ENCODE measurements at regions not wholly inside any gene's neighbourhood (a gene's known extent, or its start where the extent isn't known, plus 50 kb on each side); places are given as distances from the start of the nearest gene placed in this dataset.
A peak's percentile ranks its signal among the peaks of the same experiment; 100 is the strongest.

- TF ChIP-seq CTCF (IDR thresholded peaks at IDR 0.05; ENCODE audit: insufficient read depth in 1 of 2, low read depth in 1 of 2, low read length in 1 of 2, severe bottlenecking in 1 of 2, unreplicated experiment in 1 of 2), result no peak
- intact Hi-C loops (cut with micrococcal nuclease; ENCODE audit: unreplicated experiment), result loop anchor here (2.0 kb wide), 2 partner anchors 22 to 144 kb away; partner anchors contain the start of gene TBL1X
- H3K27me3 ChIP-seq (replicated peaks; ENCODE audit: control insufficient read depth, insufficient read depth, low read length), result no peaks in the 10 kb centered on the region
- Mint-ChIP-seq H3K27me3 (ENCODE audit: insufficient read depth, unreplicated experiment) (no peaks in the 10 kb centered on the region), H3K9me3 (ENCODE audit: unreplicated experiment) (no peaks in the 10 kb centered on the region), H3K4me1 (ENCODE audit: low read depth, unreplicated experiment) (peaks cover 6% of the 10 kb centered on the region), H3K27ac (ENCODE audit: unreplicated experiment) (no peak overlapping the region), H3K4me3 (ENCODE audit: unreplicated experiment) (no peak overlapping the region), H3K36me3 (ENCODE audit: insufficient read depth, unreplicated experiment) (no peaks in the 10 kb centered on the region)
- ChIA-PET CTCF (no interaction called here), POLR2A (no interaction called here)
- peak; percentile 40 to 55 for DNase-seq
- H3K36me3 ChIP-seq (ENCODE audit: control insufficient read depth, insufficient read depth, low read length), result no peaks in the 10 kb centered on the region
- H3K9me3 ChIP-seq, result no peaks in the 10 kb centered on the region
- H3K4me1 ChIP-seq, result peaks cover 4% of the 10 kb centered on the region; the same call in 1 of the 2 replicates
- H3K4me3 ChIP-seq (ENCODE audit: low read depth, low read length), result no peak overlapping the region
- no TSS peak for BruUV-seq (replicated peaks)
These were observed 143.9 kb upstream of the TBL1X start for GRCh38 chrX:9320940-9321339.

GRCh38 chrX:9324676-9325075, 140.2 kb upstream of the TBL1X start:
- no TSS peak for BruUV-seq (replicated peaks)
- Mint-ChIP-seq H3K4me1 (ENCODE audit: low read depth, unreplicated experiment) (peaks cover 6% of the 10 kb centered on the region), H3K36me3 (ENCODE audit: insufficient read depth, unreplicated experiment) (no peaks in the 10 kb centered on the region), H3K27me3 (ENCODE audit: insufficient read depth, unreplicated experiment) (no peaks in the 10 kb centered on the region), H3K27ac (ENCODE audit: unreplicated experiment) (no peak overlapping the region), H3K4me3 (ENCODE audit: unreplicated experiment) (no peak overlapping the region), H3K9me3 (ENCODE audit: unreplicated experiment) (no peaks in the 10 kb centered on the region)
- peaks cover 4% of the 10 kb centered on the region; the same call in 1 of the 2 replicates for H3K4me1 ChIP-seq
- no peaks in the 10 kb centered on the region for H3K27me3 ChIP-seq (replicated peaks; ENCODE audit: control insufficient read depth, insufficient read depth, low read length)
- ChIA-PET POLR2A (no interaction called here), CTCF (no interaction called here)
- no peaks in the 10 kb centered on the region for H3K9me3 ChIP-seq
- peak in 1 of 2 experiments; percentile 29 for DNase-seq
- no peak for TF ChIP-seq CTCF (IDR thresholded peaks at IDR 0.05; ENCODE audit: insufficient read depth in 1 of 2, low read depth in 1 of 2, low read length in 1 of 2, severe bottlenecking in 1 of 2, unreplicated experiment in 1 of 2)
- H3K4me3 ChIP-seq (ENCODE audit: low read depth, low read length), result no peak overlapping the region
- no peaks in the 10 kb centered on the region for H3K36me3 ChIP-seq (ENCODE audit: control insufficient read depth, insufficient read depth, low read length)
- intact Hi-C loops (cut with micrococcal nuclease; ENCODE audit: unreplicated experiment), result no loop called here

- Histone ChIP-seq H3K9me3 (no peaks in the 10 kb centered on the region), H3K27me3 (replicated peaks; ENCODE audit: control insufficient read depth, insufficient read depth, low read length) (no peaks in the 10 kb centered on the region), H3K36me3 (ENCODE audit: control insufficient read depth, insufficient read depth, low read length) (no peaks in the 10 kb centered on the region), H3K4me1 (no peaks in the 10 kb centered on the region), H3K4me3 (ENCODE audit: low read depth, low read length) (no peak overlapping the region)
- no peaks in the 10 kb centered on the region for H3K36me3 Mint-ChIP-seq (ENCODE audit: insufficient read depth, unreplicated experiment)
- DNase-seq, result no peak
- CTCF ChIA-PET, result no interaction called here
- no peak for TF ChIP-seq CTCF (IDR thresholded peaks at IDR 0.05; ENCODE audit: insufficient read depth in 1 of 2, low read depth in 1 of 2, low read length in 1 of 2, severe bottlenecking in 1 of 2, unreplicated experiment in 1 of 2)
- no peaks in the 10 kb centered on the region for H3K4me1 Mint-ChIP-seq (ENCODE audit: low read depth, unreplicated experiment)
- no peaks in the 10 kb centered on the region for H3K9me3 Mint-ChIP-seq (ENCODE audit: unreplicated experiment)
- BruUV-seq (replicated peaks), result no TSS peak
- intact Hi-C loops (cut with micrococcal nuclease; ENCODE audit: unreplicated experiment), result no loop called here
- H3K4me3 Mint-ChIP-seq (ENCODE audit: unreplicated experiment), result no peak overlapping the region
- no peaks in the 10 kb centered on the region for H3K27me3 Mint-ChIP-seq (ENCODE audit: insufficient read depth, unreplicated experiment)
- H3K27ac Mint-ChIP-seq (ENCODE audit: unreplicated experiment), result no peak overlapping the region
- POLR2A ChIA-PET, result no interaction called here
These were observed 138.5 kb upstream of the TBL1X start for GRCh38 chrX:9326369-9326768.

Measured in Caco-2 (cell line).